ENCODE measurements at regions not wholly inside any gene's neighbourhood (a gene's known extent, or its start where the extent isn't known, plus 50 kb on each side); places are given as distances from the start of the nearest gene placed in this dataset.

DNA sequence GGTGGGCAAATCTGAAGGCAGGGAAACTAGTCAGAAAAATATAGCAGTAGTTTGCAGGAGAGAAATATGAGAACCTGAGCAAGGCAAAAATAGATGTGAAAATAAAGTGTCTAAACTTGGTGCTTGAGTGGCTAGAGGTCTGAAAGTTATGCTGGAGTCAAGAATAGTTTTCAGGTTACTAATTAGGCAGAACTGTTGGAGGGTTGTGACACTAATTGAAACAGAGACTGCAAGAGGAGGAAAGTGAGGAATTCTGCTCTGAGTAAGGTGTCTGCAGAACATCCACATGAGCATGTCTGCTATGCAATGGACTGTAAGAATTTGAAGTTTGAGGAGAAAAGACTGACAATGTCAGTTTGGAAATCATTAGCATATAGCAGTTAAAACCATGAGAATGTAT, 444.0 kb upstream of the LRRTM1 start:
- no peak for TF ChIP-seq POLR2A (IDR thresholded peaks at IDR 0.05)
- TF ChIP-seq, protein P1, sequence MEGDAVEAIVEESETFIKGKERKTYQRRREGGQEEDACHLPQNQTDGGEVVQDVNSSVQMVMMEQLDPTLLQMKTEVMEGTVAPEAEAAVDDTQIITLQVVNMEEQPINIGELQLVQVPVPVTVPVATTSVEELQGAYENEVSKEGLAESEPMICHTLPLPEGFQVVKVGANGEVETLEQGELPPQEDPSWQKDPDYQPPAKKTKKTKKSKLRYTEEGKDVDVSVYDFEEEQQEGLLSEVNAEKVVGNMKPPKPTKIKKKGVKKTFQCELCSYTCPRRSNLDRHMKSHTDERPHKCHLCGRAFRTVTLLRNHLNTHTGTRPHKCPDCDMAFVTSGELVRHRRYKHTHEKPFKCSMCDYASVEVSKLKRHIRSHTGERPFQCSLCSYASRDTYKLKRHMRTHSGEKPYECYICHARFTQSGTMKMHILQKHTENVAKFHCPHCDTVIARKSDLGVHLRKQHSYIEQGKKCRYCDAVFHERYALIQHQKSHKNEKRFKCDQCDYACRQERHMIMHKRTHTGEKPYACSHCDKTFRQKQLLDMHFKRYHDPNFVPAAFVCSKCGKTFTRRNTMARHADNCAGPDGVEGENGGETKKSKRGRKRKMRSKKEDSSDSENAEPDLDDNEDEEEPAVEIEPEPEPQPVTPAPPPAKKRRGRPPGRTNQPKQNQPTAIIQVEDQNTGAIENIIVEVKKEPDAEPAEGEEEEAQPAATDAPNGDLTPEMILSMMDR (IDR thresholded peaks at IDR 0.05), result no peak
- TF ChIP-seq POLR2AphosphoS5 (IDR thresholded peaks at IDR 0.05), result no peak
- no peak overlapping the region for H3K4me3 ChIP-seq
- H3K36me3 ChIP-seq, result no peaks in the 10 kb centered on the region
- H3K27ac ChIP-seq, result no peak overlapping the region
- no peaks in the 10 kb centered on the region for H3K27me3 ChIP-seq
- no peaks in the 10 kb centered on the region for H3K4me1 ChIP-seq
- no peaks in the 10 kb centered on the region for H3K9me3 ChIP-seq
- intact Hi-C loops (cut with DNase I; ENCODE audit: low total_unique reads), result no loop called here
- no peak for DNase-seq (ENCODE audit: low spot score in 2 of 2)

DNA sequence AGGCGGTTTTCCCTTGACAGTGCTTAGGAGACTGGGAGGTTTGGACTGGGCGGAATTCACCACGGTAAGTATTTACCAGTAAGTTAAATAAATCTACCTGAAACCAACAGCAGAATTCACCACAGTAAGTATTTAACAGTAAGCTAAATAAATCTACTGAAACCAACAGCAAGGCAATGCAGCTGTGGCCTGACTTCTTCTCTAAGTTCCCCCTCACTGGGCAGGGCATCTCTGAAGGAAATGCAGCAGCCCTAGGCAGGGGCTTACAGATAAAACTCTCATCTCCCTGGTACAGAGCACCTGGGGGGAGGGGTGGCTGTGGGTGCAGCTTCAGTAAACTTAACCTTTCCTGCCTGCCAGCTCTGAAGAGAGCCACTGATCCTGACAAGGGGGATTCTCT, 432.5 kb upstream of the LRRTM1 start:
- intact Hi-C loops (cut with DNase I; ENCODE audit: low total_unique reads), result no loop called here
- TF ChIP-seq, protein P1 (IDR thresholded peaks at IDR 0.05), result no peak
- TF ChIP-seq POLR2AphosphoS5 (IDR thresholded peaks at IDR 0.05), result no peak
- TF ChIP-seq POLR2A (IDR thresholded peaks at IDR 0.05), result no peak
- no peak overlapping the region for H3K27ac ChIP-seq
- DNase-seq (ENCODE audit: low spot score in 2 of 2), result no peak
- H3K4me1 ChIP-seq, result no peaks in the 10 kb centered on the region
- H3K27me3 ChIP-seq, result no peaks in the 10 kb centered on the region
- peaks cover 13 to 17% of the 10 kb centered on the region in 2 donors for H3K9me3 ChIP-seq
- no peak overlapping the region for H3K4me3 ChIP-seq
- no peaks in the 10 kb centered on the region for H3K36me3 ChIP-seq

- intact Hi-C loops (cut with DNase I; ENCODE audit: low total_unique reads), result no loop called here
- Histone ChIP-seq H3K27me3 (no peaks in the 10 kb centered on the region), H3K4me3 (no peak overlapping the region)
These were observed 420.4 kb upstream of the LRRTM1 start for GRCh38 chr2:80725001-80725400.

GRCh38 chr2:80722803-80723202, 418.3 kb upstream of the LRRTM1 start:
- Histone ChIP-seq H3K36me3 (no peaks in the 10 kb centered on the region), H3K27me3 (no peaks in the 10 kb centered on the region), H3K9me3 (no peaks in the 10 kb centered on the region), H3K27ac (no peak overlapping the region), H3K4me1 (no peaks in the 10 kb centered on the region), H3K4me3 (no peak overlapping the region)
- no peak for TF ChIP-seq POLR2A (IDR thresholded peaks at IDR 0.05)
- TF ChIP-seq, protein P1 (IDR thresholded peaks at IDR 0.05), result no peak
- no peak for TF ChIP-seq POLR2AphosphoS5 (IDR thresholded peaks at IDR 0.05)
- intact Hi-C loops (cut with DNase I; ENCODE audit: low total_unique reads), result no loop called here
- DNase-seq (ENCODE audit: low spot score in 2 of 2), result no peak

More at GRCh38 chr2:80725001-80725400, 420.4 kb upstream of the LRRTM1 start:
- no peak overlapping the region for H3K27ac ChIP-seq
- H3K9me3 ChIP-seq, result peaks cover 0 to 12% of the 10 kb centered on the region in 2 donors
- DNase-seq (ENCODE audit: low spot score in 2 of 2), result no peak
- H3K36me3 ChIP-seq, result no peaks in the 10 kb centered on the region
- TF ChIP-seq POLR2A (IDR thresholded peaks at IDR 0.05), result no peak
- TF ChIP-seq POLR2AphosphoS5 (IDR thresholded peaks at IDR 0.05), result no peak
- TF ChIP-seq, protein P1 (IDR thresholded peaks at IDR 0.05), result no peak
- no peaks in the 10 kb centered on the region for H3K4me1 ChIP-seq

- Histone ChIP-seq H3K36me3 (no peaks in the 10 kb centered on the region), H3K4me1 (no peaks in the 10 kb centered on the region), H3K4me3 (no peak overlapping the region), H3K9me3 (no peaks in the 10 kb centered on the region), H3K27me3 (no peaks in the 10 kb centered on the region), H3K27ac (no peak overlapping the region)
- DNase-seq (ENCODE audit: low spot score in 2 of 2), result no peak
- TF ChIP-seq POLR2A (IDR thresholded peaks at IDR 0.05) (no peak), POLR2AphosphoS5 (IDR thresholded peaks at IDR 0.05) (no peak)
- intact Hi-C loops (cut with DNase I; ENCODE audit: low total_unique reads), result no loop called here
These were observed 415.1 kb upstream of the LRRTM1 start for GRCh38 chr2:80719607-80720006.

DNA sequence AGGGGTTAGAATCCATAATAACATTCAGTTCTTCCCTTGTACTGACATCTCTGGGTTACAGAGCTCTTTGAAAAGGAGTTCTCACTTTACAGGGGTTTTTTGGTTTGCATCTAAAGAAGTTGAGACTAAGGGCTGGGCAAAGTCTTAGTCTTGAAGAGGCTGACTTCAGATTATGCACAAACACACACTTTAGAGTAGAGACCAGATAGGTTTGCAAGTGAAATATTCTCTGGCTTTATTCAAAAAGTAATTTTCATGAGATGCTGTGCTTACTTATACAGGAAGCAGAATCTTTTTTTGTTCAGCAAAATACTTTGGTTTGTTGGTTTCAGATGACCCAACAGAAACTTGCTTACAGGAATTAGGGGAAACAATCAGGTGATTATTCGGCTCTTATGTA, 410.9 kb upstream of the LRRTM1 start:
- Histone ChIP-seq H3K4me1 (no peaks in the 10 kb centered on the region), H3K27ac (no peak overlapping the region), H3K27me3 (no peaks in the 10 kb centered on the region), H3K9me3 (no peaks in the 10 kb centered on the region), H3K36me3 (no peaks in the 10 kb centered on the region), H3K4me3 (no peak overlapping the region)
- no peak for TF ChIP-seq POLR2A (IDR thresholded peaks at IDR 0.05)
- TF ChIP-seq, protein P1 (IDR thresholded peaks at IDR 0.05), result no peak
- no peak for TF ChIP-seq POLR2AphosphoS5 (IDR thresholded peaks at IDR 0.05)
- DNase-seq (ENCODE audit: low spot score in 2 of 2), result no peak
- intact Hi-C loops (cut with DNase I; ENCODE audit: low total_unique reads), result no loop called here

Data from breast epithelium (tissue), 4 donors.